H1 (cell line): ENCODE measurements at regions not wholly inside any gene's neighbourhood (a gene's known extent, or its start where the extent isn't known, plus 50 kb on each side); places are given as distances from the start of the nearest gene placed in this dataset.

Experiments used
- CTCF ChIA-PET: fragments of 300-600 bp; sonication (Branson Sonifier 250); formaldehyde crosslinking; loops from one replicate; lab custom pipeline; 2021; ENCODE audit not compliant: partially characterized antibody; lab: Charles Lee
- POLR2A ChIA-PET: fragments of 300-600 bp; sonication (Branson Sonifier 250); formaldehyde crosslinking; loops from one replicate; lab custom pipeline; 2021; ENCODE audit warnings: inconsistent platforms; ENCODE audit not compliant: partially characterized antibody; lab: Charles Lee
- DNase-seq, 2 experiments: peaks; one replicate each; pipeline versions ENCODE4 v3.0.0 to v3.0.0-alpha.2; 2010 to 2022; ENCODE audit warnings: low spot score in 2 of 2, low read depth in 1 of 2, mixed read lengths in 1 of 2
- FAIRE-seq: peaks from 2 replicates; lab custom pipeline; 2011; peaks lifted over from hg19 to GRCh38; lab: Jason Lieb, UNC
- H2AFZ ChIP-seq: 2 replicates; pipeline ENCODE4 v1.8.1; 2012; ENCODE audit warnings: low read length, inconsistent platforms
- H2AK5ac ChIP-seq: 2 replicates; pipeline ENCODE4 v1.6.1; 2013; ENCODE audit warnings: low read depth, low read length
- H2BK120ac ChIP-seq: replicated peaks from 2 replicates; pipeline ENCODE3; 2013; ENCODE audit warnings: low read depth, low read length, inconsistent platforms
- H2BK12ac ChIP-seq: 2 replicates; pipeline ENCODE4 v1.6.1; 2013; ENCODE audit warnings: low read depth, low read length
- H2BK15ac ChIP-seq: 2 replicates; pipeline ENCODE4 v1.6.1; 2013; ENCODE audit warnings: low read length
- H2BK20ac ChIP-seq: 2 replicates; pipeline ENCODE4 v1.6.1; 2013; ENCODE audit warnings: low read length
- H2BK5ac ChIP-seq: 2 replicates; pipeline ENCODE4 v1.6.1; 2013; ENCODE audit warnings: low read depth, low read length
- H3K14ac ChIP-seq: 2 replicates; pipeline ENCODE4 v1.6.1; 2013; ENCODE audit warnings: inconsistent platforms; ENCODE audit not compliant: insufficient read length
- H3K18ac ChIP-seq: 2 replicates; pipeline ENCODE4 v1.6.1; 2013; ENCODE audit warnings: low read length; ENCODE audit errors: extremely low read depth
- H3K23ac ChIP-seq: 2 replicates; pipeline ENCODE4 v1.6.1; 2013; ENCODE audit warnings: inconsistent platforms; ENCODE audit not compliant: insufficient read length
- H3K23me2 ChIP-seq: 2 replicates; pipeline ENCODE4 v1.6.1; 2013; ENCODE audit warnings: low read depth, low read length
- H3K27ac ChIP-seq: 2 replicates; pipeline ENCODE4 v1.6.1; 2011; ENCODE audit warnings: low read depth, low read length, inconsistent platforms
- H3K27me3 ChIP-seq, 4 experiments: replicated peaks in 1 of 4; 1 replicate in 1 of 4; 2 replicates in 3 of 4; pipeline versions ENCODE4 v1.6.1 to v1.8.1; 2011 to 2013; ENCODE audit warnings: low read length in 3 of 4, mild to moderate bottlenecking in 3 of 4, inconsistent platforms in 2 of 4, mixed read lengths in 2 of 4, moderate library complexity in 1 of 4; ENCODE audit not compliant: control insufficient read depth in 3 of 4, insufficient read depth in 3 of 4; ENCODE audit errors: extremely low read depth in 1 of 4
- H3K36me3 ChIP-seq, 4 experiments: 2 replicates each; pipeline versions ENCODE4 v1.6.1 to v1.8.1; 2011 to 2013; ENCODE audit warnings: mild to moderate bottlenecking in 4 of 4, low read length in 3 of 4, moderate library complexity in 2 of 4, control low read depth in 1 of 4, inconsistent platforms in 1 of 4; ENCODE audit not compliant: insufficient read depth in 4 of 4, control insufficient read depth in 2 of 4
- H3K4ac ChIP-seq: replicated peaks from 2 replicates; pipeline ENCODE3; 2013; ENCODE audit warnings: low read length, low read depth, mixed read lengths, inconsistent platforms; ENCODE audit not compliant: insufficient read length
- H3K4me1 ChIP-seq, 4 experiments: replicated peaks in 1 of 4; 1 replicate in 1 of 4; 2 replicates in 3 of 4; pipeline versions ENCODE4 v1.6.1 to v1.8.1; 2011 to 2013; ENCODE audit warnings: low read length in 3 of 4, inconsistent platforms in 2 of 4, mixed read lengths in 1 of 4; ENCODE audit not compliant: insufficient read depth in 4 of 4, control insufficient read depth in 3 of 4
- H3K4me2 ChIP-seq, 2 experiments: 2 replicates each; pipeline versions ENCODE4 v1.6.1 to v1.8.1; 2011 to 2013; ENCODE audit warnings: low read depth in 2 of 2, low read length in 2 of 2, control low read depth in 1 of 2, inconsistent platforms in 1 of 2, mild to moderate bottlenecking in 1 of 2; ENCODE audit not compliant: insufficient read depth in 1 of 2
- H3K4me3 ChIP-seq, 4 experiments: fragments of 200-600, 300-600 bp in 1 of 4; sonication (generic), shearing (Covaris generic), sonication (Bioruptor Twin) in 1 of 4; 2 replicates each; pipeline versions ENCODE4 v1.5.1 to v1.8.1; 2011 to 2016; ENCODE audit warnings: low read length in 4 of 4, low read depth in 3 of 4, control low read depth in 2 of 4, inconsistent platforms in 2 of 4, mild to moderate bottlenecking in 2 of 4, mixed read lengths in 1 of 4, moderate library complexity in 1 of 4; ENCODE audit not compliant: insufficient read depth in 2 of 4; ENCODE audit errors: extremely low read depth in 1 of 4
- H3K56ac ChIP-seq: replicated peaks from 2 replicates; pipeline ENCODE3; 2013; ENCODE audit warnings: low read depth, mild to moderate bottlenecking, mixed read lengths, low read length, inconsistent platforms; ENCODE audit not compliant: insufficient read length
- H3K79me1 ChIP-seq: 2 replicates; pipeline ENCODE4 v1.6.1; 2013; ENCODE audit warnings: low read depth, low read length, control low read depth
- H3K79me2 ChIP-seq, 2 experiments: 2 replicates each; pipeline versions ENCODE4 v1.6.1 to v1.8.1; 2012 to 2013; ENCODE audit warnings: low read length in 2 of 2, mild to moderate bottlenecking in 2 of 2, inconsistent platforms in 1 of 2; ENCODE audit not compliant: insufficient read depth in 2 of 2, control insufficient read depth in 1 of 2
- H3K9ac ChIP-seq, 4 experiments: replicated peaks in 1 of 4; 1 replicate in 1 of 4; 2 replicates in 3 of 4; pipeline versions ENCODE4 v1.6.1 to v1.8.1; 2011 to 2013; ENCODE audit warnings: low read depth in 3 of 4, low read length in 3 of 4, control low read depth in 2 of 4, mild to moderate bottlenecking in 2 of 4, moderate library complexity in 2 of 4, inconsistent platforms in 1 of 4; ENCODE audit errors: extremely low read depth in 1 of 4
- H3K9me3 ChIP-seq, 2 experiments: 2 replicates each; pipeline versions ENCODE4 v1.6.1 to v1.8.1; 2012 to 2013; ENCODE audit warnings: mild to moderate bottlenecking in 2 of 2, moderate library complexity in 2 of 2, control low read depth in 1 of 2, inconsistent platforms in 1 of 2, low read depth in 1 of 2, low read length in 1 of 2, mixed read lengths in 1 of 2; ENCODE audit not compliant: insufficient read depth in 2 of 2
- H4K20me1 ChIP-seq, 2 experiments: replicated peaks in 1 of 2; 2 replicates each; pipeline versions ENCODE3 to v1.8.1; 2011 to 2013; ENCODE audit warnings: inconsistent platforms in 2 of 2, low read length in 2 of 2, mild to moderate bottlenecking in 1 of 2; ENCODE audit not compliant: insufficient read depth in 2 of 2, control insufficient read depth in 1 of 2
- H4K5ac ChIP-seq: 2 replicates; pipeline ENCODE4 v1.6.1; 2013; ENCODE audit warnings: low read length, low read depth, mixed read lengths, inconsistent platforms; ENCODE audit not compliant: insufficient read length
- H4K8ac ChIP-seq: 2 replicates; pipeline ENCODE4 v1.8.0; 2013; ENCODE audit warnings: mild to moderate bottlenecking, moderate library complexity, low read length, inconsistent platforms; ENCODE audit not compliant: insufficient read depth; ENCODE audit errors: extremely low read depth
- H4K91ac ChIP-seq: replicated peaks from 2 replicates; pipeline ENCODE3; 2013; ENCODE audit warnings: low read length, mixed read lengths, inconsistent platforms; ENCODE audit not compliant: insufficient read length
- KDM5A ChIP-seq: fragments of 200-600 bp; IDR thresholded peaks from 2 replicates; pipeline ENCODE4 v1.7.1; 2012; ENCODE audit warnings: mild to moderate bottlenecking, low read length, inconsistent platforms, mixed read lengths
- WGBS, 2 experiments: shearing (Covaris generic) in 1 of 2; methylation state at CpG; one replicate each; pipeline versions ENCODE4 v1.1.6 to v1.1.7; 2013 to 2015; ENCODE audit warnings: low lambda C conversion rate in 2 of 2, mixed read lengths in 2 of 2, inconsistent platforms in 1 of 2, low coverage in 1 of 2, missing lambda C conversion rate in 1 of 2; ENCODE audit not compliant: insufficient replicate concordance in 2 of 2, insufficient coverage in 1 of 2, insufficient read length in 1 of 2; ENCODE audit errors: extremely low coverage in 1 of 2, missing lambda C conversion rate in 1 of 2; 5-methylcytosine and 5-hydroxymethylcytosine counted together

DNA sequence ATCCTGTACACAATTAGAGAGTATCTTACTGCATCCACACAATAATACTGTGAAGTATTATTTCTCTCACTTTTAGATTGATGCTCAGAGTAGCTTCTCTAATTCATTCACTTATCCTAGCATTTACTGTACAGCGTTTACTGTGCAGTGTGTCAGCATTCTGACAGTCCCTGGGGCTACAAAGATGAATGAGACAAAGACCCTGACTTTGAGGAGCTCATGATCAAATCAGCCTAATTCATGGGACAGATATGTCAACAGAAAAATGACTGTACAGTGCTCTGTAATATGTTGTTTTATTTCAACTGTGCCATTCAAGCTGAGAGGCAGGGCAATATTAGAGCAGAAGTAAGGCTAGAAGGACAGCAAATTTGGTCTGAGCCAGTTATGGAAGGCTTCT, 152.5 kb downstream of the ZNF648 start:
- H3K23ac ChIP-seq = no peak overlapping the region
- no peak for DNase-seq
- H3K4ac ChIP-seq = no peak overlapping the region
- H2BK5ac ChIP-seq = no peak overlapping the region
- no peaks in the 10 kb centered on the region for H3K9me3 ChIP-seq
- 94% methylated on average over 1 of the region's 1 CpG; no CpG with 5 or more reads in 1 of the 2 experiments for WGBS, 2 experiments
- H3K27ac ChIP-seq = no peak overlapping the region
- no peak overlapping the region for H2AFZ ChIP-seq
- H3K4me2 ChIP-seq = no peak overlapping the region
- no peak overlapping the region for H4K8ac ChIP-seq
- no peak overlapping the region for H3K56ac ChIP-seq
- H2BK12ac ChIP-seq = no peak overlapping the region
- H4K5ac ChIP-seq = no peak overlapping the region
- H3K23me2 ChIP-seq = no peaks in the 10 kb centered on the region
- no peak overlapping the region for H2BK120ac ChIP-seq
- H2BK20ac ChIP-seq = no peak overlapping the region
- no peak overlapping the region for H3K14ac ChIP-seq
- H3K18ac ChIP-seq = no peak overlapping the region
- H4K91ac ChIP-seq = no peak overlapping the region
- H4K20me1 ChIP-seq = no peaks in the 10 kb centered on the region
- H3K36me3 ChIP-seq = no peaks in the 10 kb centered on the region
- no peak for FAIRE-seq
- no peak overlapping the region for H2AK5ac ChIP-seq
- ChIA-PET POLR2A (no interaction called here), CTCF (interaction anchor here (0.7 to 2.0 kb wide), 7 partner anchors 9 to 431 kb away, joined by 3 to 27 read pairs (median 9); no protein-coding TSS in a partner anchor)
- H3K79me2 ChIP-seq = no peaks in the 10 kb centered on the region
- H3K79me1 ChIP-seq = peaks cover 2% of the 10 kb centered on the region; the same call in 1 of the 2 replicates
- H3K9ac ChIP-seq = no peak overlapping the region
- no peaks in the 10 kb centered on the region for H3K4me1 ChIP-seq
- H3K27me3 ChIP-seq = no peaks in the 10 kb centered on the region
- no peak overlapping the region for H3K4me3 ChIP-seq
- TF ChIP-seq KDM5A = no peak
- H2BK15ac ChIP-seq = no peak overlapping the region
